GM21526 (cell line): ENCODE measurements at regions not wholly inside any gene's neighbourhood (a gene's known extent, or its start where the extent isn't known, plus 50 kb on each side); places are given as distances from the start of the nearest gene placed in this dataset.
"Not testable (repeated sequence)": the region's sequence is repeated elsewhere in the genome, so short reads cannot be mapped to it uniquely, and the experiment has no call there.

Experiments
- ATAC-seq: cut with Tn5 transposase; IDR thresholded peaks from one replicate; pipeline ENCODE4 v1.9.1; 2021; ENCODE audit warnings: moderate library complexity; ENCODE audit not compliant: unreplicated experiment, low FRiP score

DNA sequence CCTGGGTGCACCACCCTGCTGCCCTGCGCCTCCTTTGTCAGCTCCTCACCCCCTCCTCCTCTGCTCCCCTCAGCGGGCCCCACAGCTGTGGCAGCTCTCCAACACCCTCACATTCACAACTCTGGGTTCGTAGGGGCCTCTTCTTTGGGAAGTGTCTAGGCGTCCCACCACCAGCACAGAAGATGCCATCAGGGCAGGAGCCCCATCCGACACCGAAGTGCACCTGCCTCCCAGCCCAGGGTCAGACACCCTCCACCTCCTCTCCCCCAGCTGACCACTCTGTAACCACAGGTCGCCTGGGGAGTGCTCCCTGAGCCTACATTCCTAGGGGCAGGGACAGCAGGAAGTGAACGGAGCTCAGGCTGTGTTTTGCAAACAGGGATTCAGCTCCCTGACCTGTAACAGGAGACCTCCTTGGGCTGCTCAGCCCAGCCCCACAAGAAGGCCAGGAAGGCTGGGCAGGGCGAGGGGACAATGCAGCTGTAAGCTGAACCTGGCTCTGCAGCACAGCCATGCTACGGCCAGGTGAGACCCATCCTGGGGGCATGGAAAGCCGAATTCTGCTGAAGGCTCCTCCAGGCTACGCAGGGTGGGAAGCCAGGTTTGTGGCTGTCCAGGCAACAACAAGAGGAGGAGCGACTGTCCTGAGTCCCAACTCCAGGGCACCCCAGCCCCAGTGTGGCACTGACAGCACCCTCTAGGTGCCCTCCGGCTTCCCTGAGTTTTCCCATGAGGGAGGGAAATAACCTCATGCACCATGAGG lies 269.0 kb downstream of the GOLGA6L6 start:
- no peak for ATAC-seq

GRCh38 chr15:20271647-20272046 lies 270.0 kb downstream of the GOLGA6L6 start:
- ATAC-seq: no peak

GRCh38 chr15:20269956-20270355 lies 271.6 kb downstream of the GOLGA6L6 start:
- ATAC-seq: not testable (repeated sequence)

DNA sequence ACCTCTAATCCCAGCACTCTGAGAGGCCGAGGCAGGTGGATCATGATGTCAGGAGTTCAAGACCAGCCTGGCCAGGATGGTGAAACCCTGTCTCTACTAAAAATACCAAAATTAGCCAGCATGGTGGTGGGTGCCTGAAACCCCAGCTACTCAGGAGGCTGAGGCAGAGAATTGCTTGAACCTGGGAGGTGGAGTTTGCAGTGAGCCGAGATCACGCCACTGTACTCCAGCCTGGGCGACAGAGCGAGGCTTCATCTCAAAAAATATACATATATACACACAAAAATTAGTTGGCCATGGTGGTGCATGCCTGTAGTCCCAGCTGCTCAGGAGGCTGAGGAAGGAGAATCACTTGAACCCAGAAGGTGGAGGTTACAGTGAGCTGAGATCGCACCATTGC lies 273.6 kb downstream of the GOLGA6L6 start:
- ATAC-seq: not testable (repeated sequence)

GRCh38 chr15:20267051-20267730 lies 274.4 kb downstream of the GOLGA6L6 start:
- not testable (repeated sequence) for ATAC-seq

DNA sequence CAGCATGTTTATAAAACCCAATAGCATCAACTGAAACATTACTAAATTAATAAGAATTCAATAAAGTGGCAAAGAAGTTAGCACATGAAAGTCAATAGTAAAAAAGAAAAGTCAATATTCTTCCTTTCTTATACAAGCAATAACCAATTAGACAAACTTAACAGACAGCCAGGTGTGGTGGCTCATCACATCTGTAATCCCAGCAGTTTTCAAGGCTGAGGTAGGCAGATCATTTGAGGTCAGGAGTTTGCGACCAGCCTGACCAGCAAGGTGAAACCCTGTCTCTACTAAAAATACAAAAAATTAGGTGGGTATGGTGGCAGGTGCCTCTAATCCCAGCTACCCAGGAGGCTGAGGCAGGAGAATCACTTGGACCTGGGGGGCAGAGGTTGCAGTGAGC lies 275.9 kb downstream of the GOLGA6L6 start:
- ATAC-seq: not testable (repeated sequence)

- not testable (repeated sequence) for ATAC-seq
Observed at GRCh38 chr15:20261321-20262280, 280.0 kb downstream of the GOLGA6L6 start.

- not testable (repeated sequence) for ATAC-seq
Observed at GRCh38 chr15:20260650-20261049, 280.9 kb downstream of the GOLGA6L6 start.

DNA sequence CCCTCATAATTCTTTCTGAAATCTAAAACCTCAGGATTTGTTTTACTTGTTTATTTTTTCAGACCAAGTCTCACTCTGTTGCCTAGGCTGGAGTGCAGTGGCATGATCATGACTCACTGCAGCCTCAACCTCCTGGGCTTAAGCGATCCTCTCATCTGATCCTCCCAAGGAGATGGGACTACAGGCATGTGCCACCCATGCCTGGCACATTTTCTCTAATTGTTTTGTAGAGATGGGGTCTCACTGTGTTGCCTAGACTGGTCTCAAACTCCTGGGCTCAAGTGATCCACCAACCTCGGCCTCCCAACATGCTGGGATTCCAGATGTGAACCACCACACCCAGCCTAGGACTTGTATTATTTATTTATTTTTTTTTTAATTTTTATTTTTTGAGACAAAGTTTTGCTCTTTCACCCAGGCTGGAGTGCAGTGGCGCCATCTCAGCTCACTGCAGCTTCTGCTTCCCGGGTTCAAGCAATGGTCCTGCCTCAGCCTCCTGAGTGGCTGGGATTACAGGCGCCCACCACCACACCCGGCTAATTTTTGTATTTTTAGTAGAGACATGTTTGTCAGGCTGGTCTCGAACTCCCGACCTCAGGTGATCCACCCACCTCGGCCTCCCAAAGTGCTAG lies 281.9 kb downstream of the GOLGA6L6 start:
- ATAC-seq: not testable (repeated sequence)

- ATAC-seq: not testable (repeated sequence)
Observed at GRCh38 chr15:20256394-20256793, 285.2 kb downstream of the GOLGA6L6 start.

DNA sequence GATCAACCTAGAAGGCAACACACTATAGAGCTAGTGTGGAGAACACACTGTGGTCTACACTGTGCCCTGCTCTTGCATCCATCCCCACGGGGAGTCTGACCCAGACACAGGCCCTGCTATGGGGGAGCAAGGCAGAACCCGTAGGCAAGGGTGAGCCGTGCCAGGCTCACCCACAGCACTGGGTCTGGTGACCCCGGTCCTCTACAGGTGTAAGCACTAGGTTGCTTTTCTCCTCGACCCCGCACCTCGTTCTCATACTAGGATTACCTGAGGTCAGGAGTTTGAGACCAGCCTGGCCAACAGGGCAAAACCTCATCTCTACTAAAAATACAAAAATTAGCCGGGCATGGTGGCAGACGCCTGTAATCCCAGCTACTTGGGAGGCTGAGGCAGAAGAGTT lies 286.0 kb downstream of the GOLGA6L6 start:
- not testable (repeated sequence) for ATAC-seq

DNA sequence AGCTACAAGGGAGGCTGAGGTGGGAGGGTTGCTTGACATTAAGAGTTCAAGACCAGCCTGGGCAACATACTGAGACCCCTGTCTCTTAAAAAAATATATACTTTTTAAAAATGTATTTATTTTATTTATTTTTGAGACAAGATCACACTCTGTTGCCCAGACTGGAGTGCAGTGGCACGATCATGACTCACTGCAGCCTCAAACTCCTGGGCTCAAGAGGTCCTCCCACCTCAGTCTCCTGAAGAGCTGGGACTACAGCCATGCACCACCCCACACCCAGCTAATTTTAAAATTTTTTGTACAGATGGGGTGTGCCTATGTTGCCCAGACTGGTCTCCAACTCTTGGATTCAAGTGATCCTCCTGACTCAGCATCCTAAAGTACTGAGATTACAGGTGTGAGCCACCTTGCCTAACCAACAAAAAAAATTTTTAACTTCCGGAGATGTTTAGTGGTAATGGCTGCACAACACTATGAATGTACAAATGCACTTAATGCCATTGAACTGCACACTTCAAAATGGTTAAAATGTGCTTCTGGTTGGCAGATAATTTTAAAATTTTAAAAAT lies 288.5 kb downstream of the GOLGA6L6 start:
- not testable (repeated sequence) for ATAC-seq

- not testable (repeated sequence) for ATAC-seq
Observed at GRCh38 chr15:20252040-20252439, 289.6 kb downstream of the GOLGA6L6 start.

DNA sequence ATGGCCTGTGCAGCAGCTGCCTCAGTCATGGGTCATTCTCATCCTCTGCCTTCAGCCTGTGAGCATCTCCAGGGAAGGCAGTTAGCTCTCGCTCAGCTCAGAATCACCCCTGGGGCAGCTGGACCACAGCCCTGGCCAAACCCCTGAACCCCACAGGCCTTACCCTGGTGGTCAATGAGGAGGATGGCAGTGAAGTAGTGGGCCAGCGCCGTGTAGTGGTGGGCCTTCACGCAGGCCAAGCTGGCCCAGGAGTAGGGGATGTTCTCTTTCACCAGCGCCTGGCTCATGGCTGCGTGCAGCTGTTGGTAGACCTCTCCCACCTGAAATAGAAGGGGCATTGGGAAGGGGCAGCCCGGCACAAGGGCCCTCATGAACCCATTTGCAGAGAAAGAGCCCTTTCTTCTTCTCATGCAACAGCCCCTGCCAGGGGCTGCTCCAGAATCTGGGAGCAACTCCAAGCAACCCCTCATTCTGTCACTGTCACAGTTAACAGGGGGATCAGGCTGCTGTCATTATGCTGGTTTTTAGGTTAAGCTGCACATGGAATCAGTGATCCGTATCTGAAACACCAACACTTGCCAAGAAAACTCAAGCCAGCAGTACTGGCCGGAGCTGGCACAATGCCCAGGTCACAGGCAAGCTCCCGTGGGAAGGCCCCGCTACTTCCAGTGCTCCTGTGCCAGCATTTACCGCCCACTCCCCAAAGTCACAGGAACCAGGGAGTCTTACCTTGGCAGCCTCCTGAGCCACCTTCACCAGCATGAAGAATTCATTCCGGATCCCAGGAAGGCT lies 290.2 kb downstream of the GOLGA6L6 start:
- ATAC-seq: not testable (repeated sequence)

GRCh38 chr15:20250206-20250605 lies 291.4 kb downstream of the GOLGA6L6 start:
- ATAC-seq: not testable (repeated sequence)

DNA sequence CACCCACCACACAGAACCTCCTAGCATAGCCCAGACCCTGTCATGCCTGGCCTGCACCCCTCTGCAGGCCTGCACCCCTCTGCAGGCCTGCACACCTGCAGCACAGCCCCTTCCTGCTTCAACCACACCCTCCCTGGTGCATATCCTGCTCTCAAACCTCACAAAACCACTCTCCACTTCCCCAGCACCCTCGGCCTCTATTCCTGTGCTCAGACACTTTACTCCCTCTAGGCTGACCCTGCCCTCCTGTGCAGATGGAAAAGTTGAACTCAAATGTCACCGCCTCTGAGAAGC lies 292.0 kb downstream of the GOLGA6L6 start:
- ATAC-seq: not testable (repeated sequence)

- not testable (repeated sequence) for ATAC-seq
Observed at GRCh38 chr15:20248434-20248833, 293.2 kb downstream of the GOLGA6L6 start.

- not testable (repeated sequence) for ATAC-seq
Observed at GRCh38 chr15:20247137-20247536, 294.5 kb downstream of the GOLGA6L6 start.

- ATAC-seq: not testable (repeated sequence)
Observed at GRCh38 chr15:20246624-20247023, 295.0 kb downstream of the GOLGA6L6 start.
